B cell (primary cell): ENCODE measurements at regions not wholly inside any gene's neighbourhood (a gene's known extent, or its start where the extent isn't known, plus 50 kb on each side); places are given as distances from the start of the nearest gene placed in this dataset.

Source experiments
- ATAC-seq: fragments of 200-7000 bp; cut with Tn5 transposase; one replicate; pipeline ENCODE4 v1.10.0; 2021; ENCODE audit warnings: low read depth, mild to moderate bottlenecking, moderate number of reproducible peaks, moderate library complexity
- CTCF ChIA-PET: fragments of 350-600 bp; sonication (Branson Sonifier 250); formaldehyde crosslinking; loops from one replicate; lab custom pipeline; 2021; ENCODE audit warnings: antibody characterized with exemption, inconsistent platforms; lab: Charles Lee
- POLR2A ChIA-PET: fragments of 350-600 bp; sonication (Branson Sonifier 250); formaldehyde crosslinking; loops from one replicate; lab custom pipeline; 2021; ENCODE audit warnings: antibody characterized with exemption; lab: Charles Lee
- DNase-seq: peaks from one replicate; pipeline ENCODE4 v3.0.0; 2013
- H2AFZ ChIP-seq: 2 replicates; pipeline ENCODE4 v1.6.1; 2012; ENCODE audit warnings: mild to moderate bottlenecking, low read depth, low read length; ENCODE audit not compliant: insufficient read depth, poor library complexity, severe bottlenecking
- H3K27ac ChIP-seq, 2 donors: 1 replicate in 1 of 2; 2 replicates in 1 of 2; pipeline ENCODE4 v1.5.1; 2012 to 2013; ENCODE audit warnings: low read length in 2 of 2, mild to moderate bottlenecking in 2 of 2, moderate library complexity in 1 of 2
- H3K27me3 ChIP-seq, 4 experiments: fragments of 200-600 bp in 1 of 4; sonication (generic) in 1 of 4; replicated peaks in 1 of 4; 1 replicate in 2 of 4; 2 replicates in 2 of 4; pipeline versions ENCODE4 v1.6.1 to v1.7.0; 2013 to 2016; ENCODE audit warnings: low read length in 3 of 4, mild to moderate bottlenecking in 2 of 4, mixed read lengths in 1 of 4, moderate library complexity in 1 of 4; ENCODE audit not compliant: insufficient read depth in 4 of 4, control insufficient read depth in 3 of 4; ENCODE audit errors: control extremely low read depth in 1 of 4
- H3K36me3 ChIP-seq, 2 experiments: replicated peaks in 1 of 2; 1 replicate in 1 of 2; 2 replicates in 1 of 2; pipeline versions ENCODE4 v1.6.1 to v1.7.1; 2013; ENCODE audit warnings: low read length in 1 of 2; ENCODE audit not compliant: insufficient read depth in 2 of 2, control insufficient read depth in 1 of 2; ENCODE audit errors: control extremely low read depth in 1 of 2, extremely low read depth in 1 of 2
- H3K4me1 ChIP-seq, 2 donors: fragments of 200-600 bp in 1 of 2; sonication (generic) in 1 of 2; 1 replicate in 1 of 2; 2 replicates in 1 of 2; pipeline versions ENCODE4 v1.5.1 to v1.6.1; 2013 to 2017; ENCODE audit warnings: low read length in 2 of 2; ENCODE audit not compliant: control insufficient read depth in 2 of 2, insufficient read depth in 2 of 2
- H3K4me2 ChIP-seq: replicated peaks from 2 replicates; pipeline ENCODE3; 2012; ENCODE audit warnings: mild to moderate bottlenecking, low read depth, low read length; ENCODE audit not compliant: poor library complexity, severe bottlenecking
- H3K4me3 ChIP-seq, 5 experiments: fragments of 200-600 bp in 1 of 5; sonication (generic) in 1 of 5; 1 replicate in 3 of 5; 2 replicates in 2 of 5; pipeline versions ENCODE4 v1.5.1 to v1.7.0; 2011 to 2016; ENCODE audit warnings: low read length in 4 of 5, mild to moderate bottlenecking in 4 of 5, low read depth in 2 of 5, control low read depth in 1 of 5, moderate library complexity in 1 of 5; ENCODE audit not compliant: insufficient read depth in 1 of 5; ENCODE audit errors: control extremely low read depth in 1 of 5, extremely low read depth in 1 of 5
- H3K79me2 ChIP-seq: fragments of 200-600 bp; sonication (generic); one replicate; pipeline ENCODE4 v1.6.0; 2016; ENCODE audit warnings: low read length; ENCODE audit not compliant: control insufficient read depth, insufficient read depth
- H3K9ac ChIP-seq: fragments of 200-600 bp; sonication (generic); 2 replicates; pipeline ENCODE4 v1.6.1; 2017; ENCODE audit warnings: mild to moderate bottlenecking, low read length, moderate library complexity
- H3K9me3 ChIP-seq, 3 donors: one replicate each; pipeline versions ENCODE4 v1.6.1 to v1.7.1; 2013; ENCODE audit warnings: low read length in 2 of 3; ENCODE audit not compliant: control insufficient read depth in 2 of 3, insufficient read depth in 1 of 3; ENCODE audit errors: control extremely low read depth in 1 of 3
- H4K20me1 ChIP-seq: 2 replicates; pipeline ENCODE4 v1.6.0; 2012; ENCODE audit warnings: mild to moderate bottlenecking, low read length; ENCODE audit not compliant: insufficient read depth, control insufficient read depth, poor library complexity, severe bottlenecking
- H3K27ac Mint-ChIP-seq: one replicate; pipeline ENCODE4 v1.8.0; 2021; ENCODE audit warnings: mixed read lengths
- H3K27me3 Mint-ChIP-seq: one replicate; pipeline ENCODE4 v1.8.0; 2021; ENCODE audit warnings: mixed read lengths
- H3K4me1 Mint-ChIP-seq: one replicate; pipeline ENCODE4 v1.8.0; 2021; ENCODE audit warnings: mixed read lengths
- H3K4me3 Mint-ChIP-seq: one replicate; pipeline ENCODE4 v1.8.0; 2021; ENCODE audit warnings: mixed read lengths
- H3K9me3 Mint-ChIP-seq: one replicate; pipeline ENCODE4 v1.8.0; 2022; ENCODE audit warnings: mixed read lengths; ENCODE audit not compliant: insufficient read depth
- CTCF ChIP-seq: fragments of 200-600 bp; IDR thresholded peaks from one replicate; pipeline ENCODE4 v1.8.0; 2022; ENCODE audit warnings: antibody characterized with exemption, mild to moderate bottlenecking
- EZH2 ChIP-seq: IDR thresholded peaks from 2 replicates; pipeline ENCODE4 v1.6.1; 2012; ENCODE audit warnings: borderline replicate concordance, low read depth, mild to moderate bottlenecking, moderate library complexity, low read length; ENCODE audit not compliant: insufficient read depth, poor library complexity, severe bottlenecking
- WGBS: methylation state at CpG from one replicate; pipeline ENCODE4 v1.1.5; 2013; ENCODE audit warnings: missing lambda C conversion rate; ENCODE audit not compliant: insufficient coverage; 5-methylcytosine and 5-hydroxymethylcytosine counted together
- intact Hi-C: fragments of 100-400 bp; cut with micrococcal nuclease; formaldehyde crosslinking; loops from one replicate; pipeline ENCODE4 v1.10.0; 2022

GRCh38 chr16:61289141-61289540, 747.1 kb downstream of the CDH8 start:
- WGBS: no CpG with 5 or more reads among the region's 2 CpGs
- H3K4me3 Mint-ChIP-seq: no peak overlapping the region
- no peaks in the 10 kb centered on the region for H3K79me2 ChIP-seq
- TF ChIP-seq CTCF (no peak), EZH2 (no peak)
- no peak for DNase-seq
- H3K9ac ChIP-seq: no peak overlapping the region
- no peak overlapping the region for H3K27ac Mint-ChIP-seq
- H3K4me3 ChIP-seq: no peak overlapping the region
- ChIA-PET POLR2A (no interaction called here), CTCF (no interaction called here)
- H3K9me3 ChIP-seq: peaks cover 0 to 1% (median 0%) of the 10 kb centered on the region in 3 donors
- H3K36me3 ChIP-seq: no peaks in the 10 kb centered on the region
- no peaks in the 10 kb centered on the region for H3K27me3 ChIP-seq
- no peaks in the 10 kb centered on the region for H3K27me3 Mint-ChIP-seq
- no peaks in the 10 kb centered on the region for H3K4me1 Mint-ChIP-seq
- no peak for ATAC-seq
- H3K4me2 ChIP-seq: no peak overlapping the region
- H4K20me1 ChIP-seq: no peaks in the 10 kb centered on the region
- no peak overlapping the region for H3K27ac ChIP-seq
- H3K9me3 Mint-ChIP-seq: peaks cover 6% of the 10 kb centered on the region
- H3K4me1 ChIP-seq: no peaks in the 10 kb centered on the region
- H2AFZ ChIP-seq: no peak overlapping the region
- intact Hi-C loops: no loop called here

- H3K79me2 ChIP-seq: no peaks in the 10 kb centered on the region
- no peak overlapping the region for H3K4me3 Mint-ChIP-seq
- no peak overlapping the region for H3K9ac ChIP-seq
- no peaks in the 10 kb centered on the region for H3K36me3 ChIP-seq
- 80% methylated on average over 1 of the region's 2 CpGs for WGBS
- no peak for DNase-seq
- TF ChIP-seq EZH2 (no peak), CTCF (no peak)
- H3K4me1 ChIP-seq: no peaks in the 10 kb centered on the region
- ChIA-PET POLR2A (no interaction called here), CTCF (no interaction called here)
- no peak overlapping the region for H3K27ac ChIP-seq
- no peaks in the 10 kb centered on the region for H4K20me1 ChIP-seq
- H3K27me3 ChIP-seq: no peaks in the 10 kb centered on the region
- no peak for ATAC-seq
- intact Hi-C loops: no loop called here
- no peaks in the 10 kb centered on the region for H3K9me3 ChIP-seq
- H3K27ac Mint-ChIP-seq: no peak overlapping the region
- H3K27me3 Mint-ChIP-seq: no peaks in the 10 kb centered on the region
- no peak overlapping the region for H2AFZ ChIP-seq
- H3K9me3 Mint-ChIP-seq: peaks cover 6% of the 10 kb centered on the region
- no peak overlapping the region for H3K4me3 ChIP-seq
- no peaks in the 10 kb centered on the region for H3K4me1 Mint-ChIP-seq
- H3K4me2 ChIP-seq: no peak overlapping the region
Observed at GRCh38 chr16:61277849-61278248, 758.4 kb downstream of the CDH8 start.
